Neural progenitor cell (in vitro differentiated cells): ENCODE measurements at regions not wholly inside any gene's neighbourhood (a gene's known extent, or its start where the extent isn't known, plus 50 kb on each side); places are given as distances from the start of the nearest gene placed in this dataset.

Experiments
- DNase-seq: peaks from one replicate; pipeline ENCODE4 v3.0.0-alpha.2; 2016; ENCODE audit warnings: low spot score
- H2AFZ ChIP-seq: fragments of 200-600 bp; sonication (generic); replicated peaks from 2 replicates; pipeline ENCODE4 v1.6.1; 2016; ENCODE audit warnings: antibody characterized with exemption
- H3F3A ChIP-seq: fragments of 200-600 bp; sonication (generic); 2 replicates; pipeline ENCODE4 v1.6.1; 2016; ENCODE audit warnings: antibody characterized with exemption, low read depth
- H3K27ac ChIP-seq: fragments of 200-600 bp; sonication (generic); 2 replicates; pipeline ENCODE4 v1.5.1; 2016; ENCODE audit warnings: mild to moderate bottlenecking
- H3K27me3 ChIP-seq: fragments of 200-600 bp; sonication (generic); 2 replicates; pipeline ENCODE4 v1.6.1; 2016; ENCODE audit warnings: mild to moderate bottlenecking, moderate library complexity
- H3K36me3 ChIP-seq: fragments of 200-600 bp; sonication (generic); 2 replicates; pipeline ENCODE4 v1.5.1; 2016
- H3K4me1 ChIP-seq: fragments of 200-600 bp; sonication (generic); 2 replicates; pipeline ENCODE4 v1.6.1; 2016; ENCODE audit warnings: mixed run types
- H3K4me2 ChIP-seq: fragments of 200-600 bp; sonication (generic); 2 replicates; pipeline ENCODE4 v1.6.1; 2016
- H3K4me3 ChIP-seq: fragments of 200-600 bp; sonication (generic); 2 replicates; pipeline ENCODE4 v1.5.1; 2016
- H3K79me2 ChIP-seq: fragments of 200-600 bp; sonication (generic); 2 replicates; pipeline ENCODE4 v1.6.1; 2016; ENCODE audit warnings: low read depth
- H3K9ac ChIP-seq: fragments of 200-600 bp; sonication (generic); 2 replicates; pipeline ENCODE4 v1.6.1; 2016
- H3K9me3 ChIP-seq: fragments of 200-600 bp; sonication (generic); 2 replicates; pipeline ENCODE4 v1.5.1; 2016; ENCODE audit warnings: low read depth
- H4K20me1 ChIP-seq: fragments of 200-600 bp; sonication (generic); 2 replicates; pipeline ENCODE4 v1.6.1; 2016; ENCODE audit warnings: low read depth
- H3K27ac Mint-ChIP-seq: 3 replicates; pipeline ENCODE4 v1.8.0; 2021; ENCODE audit warnings: mixed read lengths
- H3K27me3 Mint-ChIP-seq: 2 replicates; pipeline ENCODE4 v1.8.0; 2022; ENCODE audit warnings: low read depth, mild to moderate bottlenecking, inconsistent platforms, moderate library complexity, mixed read lengths; ENCODE audit not compliant: insufficient read depth
- H3K36me3 Mint-ChIP-seq: 3 replicates; pipeline ENCODE4 v1.8.0; 2021; ENCODE audit warnings: mixed read lengths
- H3K4me1 Mint-ChIP-seq: 3 replicates; pipeline ENCODE4 v1.8.0; 2021; ENCODE audit warnings: mixed read lengths
- H3K4me3 Mint-ChIP-seq: 3 replicates; pipeline ENCODE4 v1.8.0; 2021; ENCODE audit warnings: mild to moderate bottlenecking, moderate library complexity, mixed read lengths
- H3K9me3 Mint-ChIP-seq: 3 replicates; pipeline ENCODE4 v1.8.0; 2020; ENCODE audit warnings: mixed read lengths
- EZH2 ChIP-seq: fragments of 200-600 bp; sonication (generic); IDR thresholded peaks from 2 replicates; pipeline ENCODE4 v1.6.1; 2017; ENCODE audit warnings: antibody characterized with exemption, mild to moderate bottlenecking, moderate library complexity
- EZH2phosphoT487 ChIP-seq: fragments of 200-600 bp; sonication (generic); IDR thresholded peaks from 2 replicates; pipeline ENCODE4 v1.6.1; 2017; ENCODE audit warnings: antibody characterized with exemption
- TF ChIP-seq, protein P1 (sequence below): fragments of 200-600 bp; sonication (generic); IDR thresholded peaks from 2 replicates; pipeline ENCODE4 v1.5.1; 2017; ENCODE audit warnings: antibody characterized with exemption, mild to moderate bottlenecking

DNA sequence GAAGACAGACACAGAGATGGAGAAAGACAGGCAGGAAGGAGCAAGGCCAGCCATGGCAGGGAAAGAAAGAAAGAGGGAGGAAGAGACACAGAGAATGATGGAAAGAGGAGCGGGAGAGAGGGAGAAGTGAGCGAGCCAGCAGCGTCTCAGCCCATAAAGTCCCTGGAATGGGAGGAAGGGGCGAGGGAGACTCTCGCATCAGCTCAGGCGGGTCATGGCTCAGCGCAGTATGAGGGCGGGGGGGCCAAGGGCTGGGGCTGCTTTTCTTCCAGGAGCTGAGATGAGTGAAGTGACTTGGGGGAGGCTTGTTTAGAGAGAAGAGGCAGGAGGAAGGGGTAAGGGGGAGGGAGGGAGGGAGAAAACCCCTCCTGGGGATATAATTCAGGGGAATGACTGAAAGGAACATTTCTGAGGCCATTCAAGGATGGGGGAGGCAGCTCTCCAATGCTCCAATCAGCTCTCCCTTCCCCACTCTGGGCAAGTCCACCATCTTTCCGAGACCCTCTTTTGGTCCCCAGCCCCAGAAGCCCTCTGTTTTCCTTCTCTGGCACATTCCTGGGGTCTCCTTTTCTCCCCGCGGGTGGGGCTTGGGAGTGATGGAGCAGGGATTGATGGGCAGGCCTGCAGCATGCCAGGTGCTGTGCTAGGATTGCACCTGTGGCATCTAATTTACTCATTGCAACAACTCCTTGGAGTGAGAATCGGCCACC lies 87.9 kb downstream of the HIF1AN start:
- Mint-ChIP-seq H3K9me3 (peaks cover 2% of the 10 kb centered on the region), H3K36me3 (no peaks in the 10 kb centered on the region), H3K4me1 (peaks cover 12% of the 10 kb centered on the region), H3K27ac (no peak overlapping the region), H3K4me3 (no peak overlapping the region), H3K27me3 (peaks cover 13% of the 10 kb centered on the region)
- Histone ChIP-seq H3K4me1 (peaks cover 16% of the 10 kb centered on the region), H2AFZ (no peak overlapping the region), H3K27me3 (peaks cover 90% of the 10 kb centered on the region), H4K20me1 (peaks cover 12% of the 10 kb centered on the region), H3K79me2 (no peaks in the 10 kb centered on the region), H3K4me3 (no peak overlapping the region), H3K36me3 (no peaks in the 10 kb centered on the region), H3K27ac (no peak overlapping the region), H3F3A (no peaks in the 10 kb centered on the region), H3K9ac (no peak overlapping the region), H3K4me2 (no peak overlapping the region), H3K9me3 (no peaks in the 10 kb centered on the region)
- no peak for DNase-seq
- no peak for TF ChIP-seq EZH2

DNA sequence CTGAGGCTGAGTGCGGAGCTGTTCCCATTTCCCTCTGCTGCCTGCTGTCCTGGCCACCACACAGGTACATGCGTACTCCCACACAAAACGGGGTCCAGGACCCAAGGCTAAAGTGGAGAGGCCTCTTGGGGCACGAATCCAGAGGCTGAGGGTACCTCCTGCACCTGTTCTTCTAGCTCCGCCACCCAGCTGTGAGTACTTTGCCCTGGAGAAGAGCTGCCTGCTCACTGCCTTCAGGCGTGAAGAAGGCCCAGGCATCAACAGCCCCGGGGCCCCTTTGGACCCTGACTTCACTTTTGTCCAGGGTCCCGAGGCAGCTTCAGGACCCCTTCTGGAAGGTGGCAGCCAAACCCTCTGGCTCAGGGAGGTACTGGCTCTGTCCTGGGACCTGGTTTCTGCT lies 88.6 kb downstream of the HIF1AN start:
- Mint-ChIP-seq H3K4me3 (no peak overlapping the region), H3K9me3 (peaks cover 2% of the 10 kb centered on the region), H3K36me3 (no peaks in the 10 kb centered on the region), H3K27me3 (peaks cover 11% of the 10 kb centered on the region), H3K27ac (no peak overlapping the region), H3K4me1 (peaks cover 12% of the 10 kb centered on the region)
- H3K9ac ChIP-seq = no peak overlapping the region
- H3K27me3 ChIP-seq = peaks cover 87% of the 10 kb centered on the region
- H3K36me3 ChIP-seq = no peaks in the 10 kb centered on the region
- H3K79me2 ChIP-seq = no peaks in the 10 kb centered on the region
- no peak overlapping the region for H3K27ac ChIP-seq
- no peak overlapping the region for H3K4me2 ChIP-seq
- no peak for DNase-seq
- H2AFZ ChIP-seq = no peak overlapping the region
- peaks cover 16% of the 10 kb centered on the region for H3K4me1 ChIP-seq
- H3K9me3 ChIP-seq = no peaks in the 10 kb centered on the region
- peaks cover 12% of the 10 kb centered on the region for H4K20me1 ChIP-seq
- H3F3A ChIP-seq = no peaks in the 10 kb centered on the region
- TF ChIP-seq EZH2phosphoT487 = no peak
- TF ChIP-seq, protein P1, sequence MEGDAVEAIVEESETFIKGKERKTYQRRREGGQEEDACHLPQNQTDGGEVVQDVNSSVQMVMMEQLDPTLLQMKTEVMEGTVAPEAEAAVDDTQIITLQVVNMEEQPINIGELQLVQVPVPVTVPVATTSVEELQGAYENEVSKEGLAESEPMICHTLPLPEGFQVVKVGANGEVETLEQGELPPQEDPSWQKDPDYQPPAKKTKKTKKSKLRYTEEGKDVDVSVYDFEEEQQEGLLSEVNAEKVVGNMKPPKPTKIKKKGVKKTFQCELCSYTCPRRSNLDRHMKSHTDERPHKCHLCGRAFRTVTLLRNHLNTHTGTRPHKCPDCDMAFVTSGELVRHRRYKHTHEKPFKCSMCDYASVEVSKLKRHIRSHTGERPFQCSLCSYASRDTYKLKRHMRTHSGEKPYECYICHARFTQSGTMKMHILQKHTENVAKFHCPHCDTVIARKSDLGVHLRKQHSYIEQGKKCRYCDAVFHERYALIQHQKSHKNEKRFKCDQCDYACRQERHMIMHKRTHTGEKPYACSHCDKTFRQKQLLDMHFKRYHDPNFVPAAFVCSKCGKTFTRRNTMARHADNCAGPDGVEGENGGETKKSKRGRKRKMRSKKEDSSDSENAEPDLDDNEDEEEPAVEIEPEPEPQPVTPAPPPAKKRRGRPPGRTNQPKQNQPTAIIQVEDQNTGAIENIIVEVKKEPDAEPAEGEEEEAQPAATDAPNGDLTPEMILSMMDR = no peak
- no peak for TF ChIP-seq EZH2
- no peak overlapping the region for H3K4me3 ChIP-seq

DNA sequence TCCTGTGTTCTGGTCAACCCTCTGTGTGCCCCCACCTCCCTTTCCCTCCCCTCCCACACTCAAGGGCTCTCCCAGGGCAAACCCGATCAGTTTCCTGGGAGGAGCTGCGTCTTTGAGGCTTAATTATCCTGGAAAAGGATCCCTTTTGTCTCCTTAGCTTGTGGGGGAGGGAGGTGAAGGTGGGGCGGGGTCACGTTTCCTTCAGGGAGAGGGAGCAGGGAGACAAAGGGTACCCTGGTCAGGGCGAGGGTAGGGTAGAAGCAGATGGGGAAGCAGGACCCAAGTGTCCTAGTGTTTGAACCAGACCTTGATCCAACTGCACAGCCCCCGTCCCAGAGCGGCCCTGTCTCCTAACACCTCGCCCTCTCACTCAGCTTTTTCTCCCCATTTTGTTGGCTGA lies 90.1 kb downstream of the HIF1AN start:
- Histone ChIP-seq H3K27ac (no peak overlapping the region), H3K27me3 (peaks cover 77% of the 10 kb centered on the region), H3K4me3 (no peak overlapping the region), H3K4me2 (peak overlapping the region; percentile 57), H3K36me3 (no peaks in the 10 kb centered on the region), H4K20me1 (peaks cover 12% of the 10 kb centered on the region), H2AFZ (no peak overlapping the region), H3K9ac (no peak overlapping the region), H3K4me1 (peaks cover 16% of the 10 kb centered on the region), H3K9me3 (no peaks in the 10 kb centered on the region), H3F3A (no peaks in the 10 kb centered on the region), H3K79me2 (no peaks in the 10 kb centered on the region)
- H3K36me3 Mint-ChIP-seq = no peaks in the 10 kb centered on the region
- peaks cover 12% of the 10 kb centered on the region for H3K4me1 Mint-ChIP-seq
- TF ChIP-seq EZH2phosphoT487 (peak; percentile 68), EZH2 (no peak)
- TF ChIP-seq, protein P1 = no peak
- DNase-seq = peak; percentile 82
- H3K27ac Mint-ChIP-seq = no peak overlapping the region
- H3K27me3 Mint-ChIP-seq = peaks cover 7% of the 10 kb centered on the region
- peaks cover 2% of the 10 kb centered on the region for H3K9me3 Mint-ChIP-seq
- no peak overlapping the region for H3K4me3 Mint-ChIP-seq

DNA sequence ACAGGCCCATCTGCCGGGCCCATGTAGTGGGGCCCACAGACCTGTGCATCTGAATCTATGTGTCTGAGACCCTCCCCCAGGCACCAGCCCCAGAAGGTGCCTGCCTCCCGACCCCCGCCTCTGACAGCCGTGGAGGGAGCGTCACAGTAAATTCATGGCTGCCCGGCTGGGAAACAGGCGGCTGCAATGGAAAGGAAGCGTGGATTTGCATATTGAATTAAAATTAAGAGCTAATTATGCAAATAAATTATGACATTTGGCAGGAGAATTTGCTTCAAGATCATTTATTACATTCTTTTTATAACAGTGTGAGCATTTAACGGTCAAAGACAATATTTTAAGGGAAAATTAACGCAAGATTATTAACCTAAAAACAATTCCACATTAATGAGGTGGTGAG lies 92.3 kb downstream of the HIF1AN start:
- DNase-seq = no peak
- H4K20me1 ChIP-seq = peaks cover 12% of the 10 kb centered on the region
- Mint-ChIP-seq H3K9me3 (peaks cover 2% of the 10 kb centered on the region), H3K4me3 (no peak overlapping the region), H3K36me3 (no peaks in the 10 kb centered on the region), H3K27ac (no peak overlapping the region), H3K4me1 (peaks cover 12% of the 10 kb centered on the region), H3K27me3 (peaks cover 12% of the 10 kb centered on the region)
- H3K9ac ChIP-seq = no peak overlapping the region
- no peak overlapping the region for H3K4me2 ChIP-seq
- no peaks in the 10 kb centered on the region for H3F3A ChIP-seq
- H3K79me2 ChIP-seq = no peaks in the 10 kb centered on the region
- H2AFZ ChIP-seq = no peak overlapping the region
- H3K4me3 ChIP-seq = no peak overlapping the region
- H3K27me3 ChIP-seq = peaks cover 70% of the 10 kb centered on the region
- TF ChIP-seq, protein P1 = no peak
- TF ChIP-seq EZH2 (no peak), EZH2phosphoT487 (no peak)
- peaks cover 16% of the 10 kb centered on the region for H3K4me1 ChIP-seq
- no peaks in the 10 kb centered on the region for H3K9me3 ChIP-seq
- H3K36me3 ChIP-seq = no peaks in the 10 kb centered on the region
- no peak overlapping the region for H3K27ac ChIP-seq
